Omental fat pad (tissue), 3 donors: ENCODE measurements at regions not wholly inside any gene's neighbourhood (a gene's known extent, or its start where the extent isn't known, plus 50 kb on each side); places are given as distances from the start of the nearest gene placed in this dataset.
"Not testable (repeated sequence)": the region's sequence is repeated elsewhere in the genome, so short reads cannot be mapped to it uniquely, and the experiment has no call there.

Experiments
- ATAC-seq: fragments of 150-250 bp; one replicate; pipeline ENCODE4 v1.9.1; 2016; ENCODE audit warnings: mild to moderate bottlenecking, moderate library complexity; ENCODE audit not compliant: low FRiP score
- DNase-seq: peaks from one replicate; pipeline ENCODE4 v3.0.0-alpha.2; 2019; ENCODE audit warnings: low spot score
- TF ChIP-seq, protein P1 (sequence below), 3 donors: fragments of 450-650 bp; IDR thresholded peaks; one replicate each; pipeline ENCODE4 v1.5.1; 2016 to 2017; ENCODE audit warnings: antibody characterized with exemption in 3 of 3, mild to moderate bottlenecking in 3 of 3, moderate library complexity in 2 of 3

DNA sequence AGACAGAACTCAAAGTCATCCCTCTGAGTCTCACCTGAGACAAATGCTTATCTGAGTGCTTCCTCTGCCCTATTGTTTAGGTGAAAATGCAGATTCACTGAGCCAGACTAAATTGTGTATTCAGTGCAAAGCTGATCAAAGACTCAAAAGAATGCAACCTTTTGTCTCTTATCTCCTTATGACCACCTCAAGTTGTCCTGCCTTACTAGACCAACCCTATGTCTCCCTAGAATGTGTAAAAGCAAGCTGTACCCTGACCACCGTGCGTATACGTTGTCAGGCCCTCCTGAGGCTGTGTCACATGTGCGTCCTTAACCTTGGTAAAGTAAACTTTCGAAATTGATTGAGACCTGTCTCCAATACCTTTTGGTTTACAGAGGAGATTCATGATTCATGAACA, 63.6 kb upstream of the SH3RF1 start:
- no peak for ATAC-seq
- TF ChIP-seq, protein P1, sequence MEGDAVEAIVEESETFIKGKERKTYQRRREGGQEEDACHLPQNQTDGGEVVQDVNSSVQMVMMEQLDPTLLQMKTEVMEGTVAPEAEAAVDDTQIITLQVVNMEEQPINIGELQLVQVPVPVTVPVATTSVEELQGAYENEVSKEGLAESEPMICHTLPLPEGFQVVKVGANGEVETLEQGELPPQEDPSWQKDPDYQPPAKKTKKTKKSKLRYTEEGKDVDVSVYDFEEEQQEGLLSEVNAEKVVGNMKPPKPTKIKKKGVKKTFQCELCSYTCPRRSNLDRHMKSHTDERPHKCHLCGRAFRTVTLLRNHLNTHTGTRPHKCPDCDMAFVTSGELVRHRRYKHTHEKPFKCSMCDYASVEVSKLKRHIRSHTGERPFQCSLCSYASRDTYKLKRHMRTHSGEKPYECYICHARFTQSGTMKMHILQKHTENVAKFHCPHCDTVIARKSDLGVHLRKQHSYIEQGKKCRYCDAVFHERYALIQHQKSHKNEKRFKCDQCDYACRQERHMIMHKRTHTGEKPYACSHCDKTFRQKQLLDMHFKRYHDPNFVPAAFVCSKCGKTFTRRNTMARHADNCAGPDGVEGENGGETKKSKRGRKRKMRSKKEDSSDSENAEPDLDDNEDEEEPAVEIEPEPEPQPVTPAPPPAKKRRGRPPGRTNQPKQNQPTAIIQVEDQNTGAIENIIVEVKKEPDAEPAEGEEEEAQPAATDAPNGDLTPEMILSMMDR (IDR thresholded peaks at IDR 0.05), result no peak
- DNase-seq, result no peak

DNA sequence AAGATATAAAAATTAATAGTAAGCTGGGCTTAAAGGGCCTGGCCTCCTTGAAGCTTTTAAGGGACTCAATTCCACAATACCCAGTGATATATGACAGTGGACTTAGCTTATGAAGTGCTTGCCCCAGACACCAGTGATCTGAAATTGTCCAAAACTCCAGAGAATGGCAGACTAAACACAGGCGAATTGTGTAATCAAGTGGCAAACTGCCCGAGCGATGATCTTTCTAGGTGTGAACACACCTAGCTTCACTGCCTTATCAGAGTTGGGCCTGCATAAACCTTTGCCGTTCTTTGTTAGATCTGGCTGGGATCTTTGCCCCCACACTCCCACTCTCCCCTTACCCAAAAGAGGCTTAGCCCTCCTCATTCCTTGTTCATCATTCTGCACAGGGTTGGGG, 62.5 kb upstream of the SH3RF1 start:
- TF ChIP-seq, protein P1 (IDR thresholded peaks at IDR 0.05), result no peak
- DNase-seq (no peak), ATAC-seq (no peak)

DNA sequence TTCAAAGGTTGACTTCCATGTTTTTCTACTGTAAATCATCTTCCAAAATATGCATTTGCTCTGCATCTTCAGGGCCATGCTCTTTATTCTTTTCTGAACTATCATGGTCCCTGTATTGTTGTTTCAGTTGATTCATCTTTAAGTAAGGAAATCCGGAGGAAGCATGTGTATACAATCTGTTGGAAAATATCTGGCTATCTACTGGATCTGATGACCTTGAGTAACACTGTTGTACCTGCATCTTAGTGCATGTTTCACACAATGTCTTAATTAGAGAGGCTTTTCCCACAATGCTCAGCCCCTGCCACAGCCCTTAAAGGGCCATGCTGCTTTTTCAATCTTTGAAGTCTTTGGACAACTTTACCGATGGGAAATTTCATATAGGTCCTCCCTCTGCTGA, 61.8 kb upstream of the SH3RF1 start:
- TF ChIP-seq, protein P1 (IDR thresholded peaks at IDR 0.05), result no peak
- DNase-seq (no peak), ATAC-seq (no peak)

DNA sequence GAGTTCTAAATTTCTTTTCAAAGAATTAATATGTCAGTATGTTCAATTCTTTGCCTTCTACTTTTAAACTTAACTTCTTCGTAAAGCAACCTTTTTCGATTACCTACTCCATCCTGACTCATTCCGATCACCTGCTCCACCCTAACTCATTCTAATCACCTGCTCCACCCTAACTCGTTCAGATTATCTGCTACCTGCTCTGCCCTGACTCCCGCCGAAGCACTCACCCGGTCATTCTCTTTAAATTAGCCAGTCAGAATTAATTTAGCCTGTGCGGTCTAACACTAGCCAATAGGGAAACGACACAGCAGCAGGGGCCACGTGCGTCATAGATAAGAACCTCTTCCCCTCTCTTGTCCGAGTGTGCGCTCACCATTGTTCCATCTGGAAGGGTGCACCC, 60.1 kb upstream of the SH3RF1 start:
- ATAC-seq, result no peak
- TF ChIP-seq, protein P1 (IDR thresholded peaks at IDR 0.05), result no peak
- no peak for DNase-seq

DNA sequence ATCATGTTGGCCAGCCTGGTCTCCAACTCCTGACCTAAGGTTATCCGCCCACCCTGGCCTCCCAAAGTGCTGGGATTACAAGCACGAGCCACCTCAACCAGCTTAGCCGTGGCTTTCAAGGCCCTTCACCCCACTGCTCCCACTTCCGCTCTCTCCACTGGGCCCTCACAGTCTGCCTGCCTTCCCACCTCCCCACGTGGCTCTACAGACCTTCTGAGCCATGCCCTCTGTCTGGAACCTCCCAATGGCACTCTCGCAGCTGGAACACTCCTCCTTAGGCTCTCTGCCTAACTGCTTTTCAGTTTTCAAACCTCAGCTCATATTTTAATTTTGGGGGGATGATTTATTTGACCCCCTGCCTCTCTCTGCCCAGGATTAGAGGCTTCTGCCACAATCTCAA, 59.3 kb upstream of the SH3RF1 start:
- no peak for ATAC-seq
- TF ChIP-seq, protein P1 (IDR thresholded peaks at IDR 0.05), result no peak

DNA sequence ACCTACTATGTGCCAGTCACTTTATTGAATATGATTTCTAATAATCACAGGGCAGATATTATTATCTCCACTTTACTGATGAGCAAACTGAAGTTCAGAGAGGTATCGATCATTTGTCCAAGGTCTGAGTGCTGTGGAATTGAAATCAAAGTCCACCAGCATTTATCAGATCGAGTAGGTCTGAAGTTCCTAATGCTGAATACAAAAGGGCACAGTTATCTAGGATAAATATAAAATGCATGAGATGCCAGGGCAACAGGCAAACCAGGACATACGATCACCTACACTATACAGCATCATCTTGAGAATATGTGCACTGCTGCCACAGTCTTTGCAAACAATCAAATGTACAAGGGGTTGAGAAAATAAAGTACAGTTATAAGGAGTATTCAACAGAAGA, 57.2 kb upstream of the SH3RF1 start:
- TF ChIP-seq, protein P1 (IDR thresholded peaks at IDR 0.05), result no peak
- ATAC-seq (no peak), DNase-seq (no peak)

More for the DNA sequence above, 59.3 kb upstream of the SH3RF1 start:
- no peak for DNase-seq

DNA sequence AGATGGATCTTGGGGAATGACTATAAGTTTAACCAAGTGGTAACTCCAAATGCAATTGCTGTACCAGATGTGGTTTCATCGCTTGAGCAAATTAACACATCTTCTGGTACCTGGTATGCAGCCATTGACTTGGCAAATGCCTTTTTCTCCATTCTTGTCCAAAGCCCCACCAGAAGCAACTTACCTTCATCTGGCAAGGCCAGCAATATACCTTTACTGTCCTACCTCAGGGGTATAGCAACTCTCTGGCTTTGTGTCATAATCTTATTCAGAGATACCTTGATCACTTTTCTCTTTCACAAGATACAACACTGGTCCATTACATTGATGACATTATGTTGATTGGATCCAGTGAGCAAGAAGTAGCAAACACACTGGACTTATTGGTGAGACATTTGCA, 53.2 kb upstream of the SH3RF1 start:
- ATAC-seq, DNase-seq: not testable (repeated sequence)

DNA sequence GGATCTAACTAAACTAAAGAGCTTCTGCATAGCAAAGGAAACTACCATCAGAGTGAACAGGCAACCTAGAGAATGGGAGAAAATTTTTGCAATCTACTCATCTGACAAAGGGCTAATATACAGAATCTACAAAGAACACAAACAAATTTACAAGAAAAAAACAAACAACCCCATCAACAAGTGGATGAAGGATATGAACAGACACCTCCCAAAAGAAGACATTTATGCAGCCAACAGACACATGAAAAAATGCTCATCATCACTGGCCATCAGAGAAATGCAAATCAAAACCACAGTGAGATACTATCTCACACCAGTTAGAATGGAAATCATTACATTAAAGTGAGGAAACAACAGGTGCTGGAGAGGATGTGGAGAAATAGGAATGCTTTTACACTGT, 52.1 kb upstream of the SH3RF1 start:
- DNase-seq, ATAC-seq: not testable (repeated sequence)
